Inflammatory macrophage treated with lipopolysaccharide for 1 hour (primary cell): ENCODE measurements at regions not wholly inside any gene's neighbourhood (a gene's known extent, or its start where the extent isn't known, plus 50 kb on each side); places are given as distances from the start of the nearest gene placed in this dataset.
"Not testable (repeated sequence)": the region's sequence is repeated elsewhere in the genome, so short reads cannot be mapped to it uniquely, and the experiment has no call there.

ENCODE experiments used
- DNase-seq, 2 donors: peaks; one replicate each; pipeline ENCODE4 v3.0.0-alpha.2; 2020 to 2022

DNA sequence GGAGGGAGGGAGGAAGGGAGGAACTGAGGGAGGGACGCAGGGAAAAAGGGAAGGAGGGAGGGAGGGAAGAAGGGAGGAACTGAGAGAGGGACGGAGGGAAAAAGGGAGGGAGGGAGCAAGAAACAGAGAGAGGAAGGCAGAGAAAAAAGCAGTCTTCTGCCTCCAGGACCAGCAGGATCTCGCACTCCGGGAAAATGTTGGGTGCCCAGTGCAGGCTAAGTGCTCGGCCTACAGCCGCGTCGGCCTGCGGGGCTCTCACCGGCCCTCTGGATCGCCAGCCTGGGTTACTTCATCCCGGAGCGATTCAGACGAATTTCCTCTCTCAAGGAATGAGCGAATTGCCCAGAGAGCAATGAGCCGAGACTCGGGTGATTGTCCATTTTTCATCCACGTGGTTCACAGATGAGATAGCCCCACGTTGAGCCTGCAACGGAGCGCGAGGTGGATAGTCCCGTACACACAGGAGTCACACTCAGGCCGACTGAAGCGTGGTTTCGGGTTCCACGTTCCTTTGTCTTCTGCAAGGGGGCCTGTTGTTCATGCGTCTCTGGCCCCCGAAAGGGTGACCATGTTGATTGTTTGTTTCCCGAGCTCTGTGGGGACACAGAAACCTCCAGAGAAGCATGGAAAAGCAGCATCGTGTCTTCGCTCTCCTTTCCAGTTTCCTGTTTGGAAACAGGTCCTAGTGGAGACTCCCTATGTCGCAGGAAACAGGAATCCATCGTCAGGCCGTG lies 1937.1 kb upstream of the DEFB115 start:
- DNase-seq = not testable (repeated sequence)

DNA sequence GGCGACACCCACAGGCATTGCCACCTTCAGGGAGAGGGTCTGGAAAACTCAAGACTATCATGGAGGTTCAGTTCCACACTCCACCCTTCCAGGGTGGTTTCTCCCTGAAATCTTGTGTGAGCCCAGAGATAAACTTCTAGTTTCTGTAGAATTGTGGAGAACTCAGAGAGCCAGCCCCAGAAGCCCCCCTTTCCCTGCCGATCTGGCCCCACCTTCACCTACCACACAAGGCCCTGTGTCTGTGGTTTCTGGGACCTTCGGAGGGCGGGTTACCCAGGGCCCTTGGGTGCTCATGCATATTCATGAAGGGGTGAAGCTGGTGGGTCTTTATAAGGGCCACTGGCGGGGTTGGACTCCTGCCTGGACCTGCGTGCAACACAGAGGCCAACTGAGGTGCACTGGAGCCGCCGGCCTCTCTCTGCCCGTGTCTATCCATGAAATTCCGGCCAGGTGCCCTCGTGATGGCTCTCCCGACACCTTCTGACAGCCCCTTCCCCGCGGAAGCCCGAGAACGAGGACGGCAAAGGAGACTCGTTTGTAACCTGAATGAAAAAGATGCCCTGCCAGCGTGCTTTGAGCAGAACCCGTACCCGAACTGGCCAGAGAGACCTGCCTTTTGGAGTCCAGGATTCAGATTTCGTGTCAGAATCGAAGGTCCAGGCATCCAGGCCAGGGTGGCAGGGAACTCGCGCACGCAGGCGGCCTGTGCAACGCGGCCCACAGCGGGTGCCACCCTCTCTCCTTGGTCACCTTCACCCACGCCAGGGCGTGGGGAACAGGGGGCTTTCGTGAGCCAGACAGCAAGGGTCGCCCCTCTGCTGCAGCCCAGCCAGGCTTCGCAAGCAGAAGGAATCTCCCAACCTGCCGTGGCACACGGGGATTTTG lies 1933.6 kb upstream of the DEFB115 start:
- not testable (repeated sequence) for DNase-seq

DNA sequence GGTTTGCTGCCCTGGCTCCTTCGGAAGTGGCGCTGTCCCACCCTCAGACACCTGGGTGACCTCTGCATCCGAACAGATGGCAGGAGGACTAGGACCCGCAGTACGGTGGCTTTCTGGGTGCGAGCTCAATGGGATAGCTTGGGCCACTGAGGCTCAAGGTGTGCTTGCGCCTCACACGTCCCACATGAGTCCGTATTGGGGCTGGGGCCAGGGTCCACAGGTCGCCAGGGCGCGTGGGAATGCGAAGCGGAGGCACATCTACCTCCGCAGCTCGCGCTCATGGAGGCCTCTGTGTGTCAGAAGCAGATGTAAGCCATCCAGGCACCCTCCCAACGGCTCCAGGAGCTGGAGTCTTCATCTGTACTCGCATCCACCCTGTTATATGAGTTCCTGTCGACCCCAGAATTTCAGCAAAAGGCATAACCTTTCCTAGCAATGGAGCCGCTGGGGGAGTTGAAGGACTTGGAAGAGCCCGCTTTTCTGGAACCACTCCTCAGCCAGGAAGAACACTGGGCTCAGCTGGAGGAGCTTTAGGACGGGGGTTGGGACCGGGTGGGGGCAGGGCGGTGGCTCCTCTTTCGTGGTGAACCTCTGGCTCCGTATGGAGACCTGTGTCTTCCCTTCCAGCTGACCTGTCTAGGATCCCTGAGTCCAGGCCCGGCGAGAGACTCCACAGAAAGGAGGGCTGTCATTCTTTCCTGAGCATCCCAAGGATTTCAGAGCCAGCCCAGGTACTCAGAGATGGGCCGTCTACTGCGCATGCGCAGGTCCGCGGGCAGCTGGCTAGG lies 1932.8 kb upstream of the DEFB115 start:
- DNase-seq = not testable (repeated sequence)

DNA sequence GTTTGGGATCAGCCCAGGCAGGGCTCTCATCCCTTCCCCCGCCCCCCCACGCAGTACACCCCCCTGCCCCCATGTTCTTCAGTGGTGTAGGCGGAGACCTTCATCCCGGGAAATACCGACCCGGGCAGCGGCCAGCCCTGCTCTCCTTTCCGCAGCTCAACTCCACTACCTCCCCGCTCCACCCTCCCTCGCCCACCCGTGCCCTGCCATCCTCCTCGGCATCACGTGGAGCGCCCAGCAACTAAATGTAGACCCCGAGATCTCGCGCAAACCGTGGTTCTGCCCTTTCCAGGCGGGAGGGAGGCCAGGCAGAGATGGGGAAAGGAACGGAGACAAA lies 1932.2 kb upstream of the DEFB115 start:
- no peak for DNase-seq

DNA sequence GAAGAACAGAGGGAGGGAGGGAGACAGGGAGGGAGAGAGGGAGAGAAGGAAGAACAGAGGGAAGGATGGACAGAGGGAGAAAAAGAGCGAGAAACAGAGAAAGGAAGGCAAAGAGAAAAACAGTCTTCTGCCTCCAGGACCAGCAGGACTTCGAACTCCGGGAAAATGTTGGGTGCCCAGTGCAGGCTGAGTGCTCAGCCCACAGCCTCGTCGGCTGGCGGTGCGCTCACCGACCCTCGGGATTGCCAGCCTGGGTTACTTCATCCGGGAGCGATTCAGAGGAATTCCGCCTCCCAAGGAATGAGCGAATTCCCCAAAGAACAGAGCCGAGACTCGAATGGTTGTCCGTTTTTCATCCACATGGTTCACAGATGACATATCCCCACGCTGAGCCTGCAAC lies 1931.7 kb upstream of the DEFB115 start:
- DNase-seq = not testable (repeated sequence)

DNA sequence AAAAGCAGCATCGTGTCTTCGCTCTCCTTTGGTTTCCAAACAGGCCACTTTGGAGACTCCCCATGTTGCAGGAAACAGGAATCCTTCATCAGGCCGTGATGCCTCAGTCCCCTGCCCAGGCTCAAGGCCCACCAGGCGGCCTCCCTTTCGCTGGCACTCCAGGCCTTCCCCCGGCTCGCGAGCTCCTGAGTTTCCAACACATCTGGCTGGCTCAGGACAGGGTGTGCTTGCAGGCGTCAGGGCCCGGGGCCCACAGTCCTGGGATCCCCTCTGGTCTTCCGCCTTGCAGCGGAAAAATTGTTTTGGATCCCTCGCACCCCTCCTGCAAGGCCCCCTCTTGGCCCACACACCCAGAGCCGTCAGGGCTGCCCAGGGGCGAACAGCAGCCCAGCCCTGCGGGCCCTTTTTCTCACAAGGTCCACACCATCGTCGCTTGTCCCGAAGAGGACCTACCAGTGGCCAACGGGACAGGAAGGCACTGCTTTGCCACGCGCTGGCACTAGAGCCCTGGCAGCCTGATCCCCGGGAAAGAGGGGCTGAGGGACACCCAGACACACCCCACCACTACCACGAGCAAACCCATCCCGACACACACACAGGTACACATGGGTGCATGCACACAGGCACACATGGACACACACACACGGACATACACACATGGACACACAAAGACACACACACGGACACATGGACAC lies 1930.9 kb upstream of the DEFB115 start:
- no peak for DNase-seq

DNA sequence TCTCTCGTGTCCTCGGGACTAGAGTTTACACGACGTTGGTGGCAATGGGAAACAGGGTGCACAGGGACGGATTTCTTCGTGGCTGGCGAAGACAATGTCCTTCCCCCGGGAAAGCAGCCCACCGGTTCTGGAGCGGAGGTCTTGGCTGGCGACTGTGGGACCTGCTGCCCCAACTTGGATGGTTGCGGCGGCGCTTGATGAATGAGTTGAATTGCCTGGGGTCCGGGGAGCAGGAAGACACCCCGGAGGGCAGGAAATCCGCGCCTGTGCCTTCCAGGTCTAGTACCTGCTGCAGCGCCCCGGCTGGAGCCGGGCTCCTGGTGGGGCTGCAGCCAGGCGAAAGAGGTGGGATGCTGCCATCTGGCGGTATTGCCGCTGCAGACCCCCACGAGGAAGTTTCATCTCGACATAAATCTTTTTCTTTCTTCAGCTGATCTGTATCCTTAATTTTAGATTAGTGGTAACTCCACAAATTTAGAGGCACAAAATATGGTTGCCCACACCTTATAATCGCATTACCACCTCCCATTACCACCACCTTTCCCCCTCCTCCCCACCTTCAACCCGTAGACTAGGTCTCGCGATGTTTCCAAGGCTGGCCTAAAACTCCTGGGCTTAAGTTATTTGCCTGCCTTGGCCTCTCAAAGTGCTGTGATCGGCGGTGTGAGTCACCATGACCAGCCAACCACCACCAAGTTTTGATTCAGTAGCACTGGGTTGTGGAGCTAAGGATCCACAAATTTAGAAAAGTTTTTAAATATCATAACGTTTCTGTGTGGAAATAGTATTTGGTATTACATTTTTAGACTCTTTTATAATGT lies 1929.7 kb upstream of the DEFB115 start:
- not testable (repeated sequence) for DNase-seq

DNA sequence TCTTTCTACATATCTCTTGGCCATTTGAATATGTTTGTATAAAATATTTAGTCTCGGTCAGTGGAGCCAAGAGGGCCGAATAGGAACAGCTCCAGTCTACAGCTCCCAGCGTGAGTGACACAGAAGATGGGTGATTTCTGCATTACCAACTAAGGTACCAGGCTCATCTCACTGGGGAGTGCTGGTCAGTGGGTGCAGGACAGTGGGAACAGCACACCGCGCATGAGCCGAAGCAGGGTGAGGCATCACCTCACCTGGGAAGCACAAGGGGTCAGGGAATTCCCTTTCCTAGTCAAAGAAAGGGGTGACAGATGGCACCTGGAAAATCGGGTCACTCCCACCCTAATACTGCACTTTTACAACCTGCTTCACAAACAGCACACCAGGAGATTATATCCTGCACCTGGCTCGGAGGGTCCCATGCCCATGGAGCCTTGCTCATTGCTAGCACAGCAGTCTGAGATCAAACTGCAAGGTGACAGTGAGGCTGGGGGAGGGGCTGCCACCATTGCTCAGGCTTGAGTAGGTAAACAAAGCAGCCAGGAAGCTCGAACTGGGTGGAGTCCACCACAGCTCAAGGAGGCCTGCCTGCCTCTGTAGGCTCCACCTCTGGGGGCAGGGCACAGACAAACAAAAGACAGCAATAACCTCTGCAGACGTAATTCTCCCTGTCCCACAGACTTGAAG lies 1926.9 kb upstream of the DEFB115 start:
- DNase-seq = not testable (repeated sequence)

DNA sequence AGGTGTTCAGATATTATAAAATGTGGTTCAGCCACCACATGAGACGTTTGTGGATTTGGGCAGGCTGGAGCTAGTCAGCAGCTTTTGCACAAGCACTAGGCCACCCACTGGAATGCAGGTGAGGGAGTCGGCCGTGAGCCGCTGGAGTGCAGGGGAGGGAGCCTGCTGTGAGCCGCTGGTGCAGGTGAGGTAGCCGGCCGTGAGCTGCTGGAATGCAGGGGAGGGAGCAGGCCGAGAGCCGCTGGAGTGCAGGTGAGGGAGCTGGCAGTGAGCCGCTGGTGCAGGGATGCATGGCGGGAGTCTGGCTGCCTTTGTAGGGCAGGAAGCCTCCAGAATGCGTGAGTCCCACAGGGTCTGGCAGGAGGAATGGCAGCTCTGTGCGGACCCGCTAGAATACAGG lies 1907.6 kb upstream of the DEFB115 start:
- DNase-seq = no peak

DNA sequence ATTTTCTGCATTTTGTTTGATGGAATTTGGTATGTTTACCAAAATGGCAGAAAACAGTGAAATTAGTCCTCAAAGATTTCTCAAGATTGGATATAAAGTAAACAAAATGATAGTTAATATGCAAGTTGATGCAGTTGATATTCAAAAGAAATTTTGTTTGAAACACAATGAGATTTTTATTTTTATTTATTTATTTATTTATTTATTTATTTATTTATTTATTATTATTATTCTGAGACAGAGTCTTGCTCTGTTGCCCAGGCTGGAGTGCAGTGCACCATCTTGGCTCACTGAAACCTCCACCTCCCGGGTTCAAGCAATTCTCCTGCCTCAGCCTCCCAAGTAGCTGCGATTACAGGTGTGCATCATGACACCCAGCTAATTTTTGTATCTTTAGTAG lies 1881.5 kb upstream of the DEFB115 start:
- DNase-seq = not testable (repeated sequence)

DNA sequence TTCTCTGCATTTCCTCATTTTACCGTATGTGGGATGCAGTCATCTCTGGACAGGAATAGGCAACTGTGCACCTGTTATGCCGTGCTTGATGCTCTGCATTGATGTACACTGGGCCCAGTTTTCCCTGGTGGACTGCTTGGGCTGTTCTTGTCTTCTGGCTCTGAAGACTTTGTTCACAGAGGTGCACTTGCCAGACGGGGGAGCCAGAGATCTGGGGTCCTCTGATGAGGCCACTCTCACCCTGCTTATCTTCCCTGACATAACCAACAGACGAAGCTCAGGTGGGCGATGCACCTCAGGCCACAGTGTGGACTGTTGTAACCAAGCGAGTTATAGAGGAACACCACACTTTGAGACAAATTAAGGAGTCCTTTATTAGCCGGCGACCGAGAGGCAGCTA lies 1864.6 kb upstream of the DEFB115 start:
- DNase-seq = not testable (repeated sequence)

DNA sequence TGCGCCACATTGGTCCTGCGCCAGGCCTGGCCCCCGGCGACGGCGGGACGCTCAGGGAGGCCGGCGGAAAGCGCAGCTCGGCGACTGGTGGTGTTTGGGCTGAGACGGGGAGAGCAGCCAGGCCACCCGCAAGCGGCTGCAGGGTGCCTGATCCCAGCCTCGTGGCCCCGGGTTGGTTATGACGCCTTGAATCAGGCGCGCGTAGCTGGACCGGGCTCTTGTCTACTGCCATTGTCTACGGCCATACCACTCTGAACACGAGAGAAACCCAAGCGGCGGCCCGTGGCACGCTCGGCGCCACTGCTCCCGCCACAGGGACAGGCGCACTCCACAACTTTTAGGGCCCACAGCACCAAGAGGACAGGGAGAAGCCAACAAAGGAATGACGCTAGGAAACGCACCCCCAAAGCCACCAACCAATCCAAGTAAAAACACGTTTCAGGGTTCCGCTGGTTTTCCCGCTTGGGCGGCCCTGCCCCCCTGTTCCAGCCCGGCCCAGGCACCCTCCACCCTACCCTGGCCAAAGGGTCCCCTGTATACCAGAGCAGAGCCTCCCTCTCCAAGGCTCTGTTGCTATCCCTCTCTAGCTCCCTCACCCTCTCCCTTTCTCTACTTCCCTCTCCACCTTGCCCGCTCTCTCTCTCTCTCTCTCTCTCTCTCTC lies 1849.3 kb upstream of the DEFB115 start:
- no peak for DNase-seq

DNA sequence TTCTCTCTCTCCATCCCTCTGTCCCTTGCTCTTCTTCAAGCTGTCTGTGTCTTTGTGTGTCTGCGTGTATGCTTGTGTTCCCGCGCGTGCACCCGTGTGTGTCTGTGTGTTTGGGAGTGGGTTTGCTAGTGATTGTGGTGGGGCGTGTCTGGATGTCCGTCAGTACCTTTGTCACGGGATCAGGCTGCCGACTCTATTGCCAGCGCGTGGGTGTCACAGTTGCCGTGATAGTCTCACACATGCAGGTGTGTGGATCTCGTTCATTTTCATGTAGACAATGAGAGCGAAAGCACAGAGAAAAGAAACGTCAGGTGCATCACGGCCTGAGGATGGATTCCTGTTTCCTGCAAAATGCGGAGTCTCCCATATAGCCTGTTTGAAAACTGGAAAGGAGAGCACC lies 1848.8 kb upstream of the DEFB115 start:
- DNase-seq = not testable (repeated sequence)

DNA sequence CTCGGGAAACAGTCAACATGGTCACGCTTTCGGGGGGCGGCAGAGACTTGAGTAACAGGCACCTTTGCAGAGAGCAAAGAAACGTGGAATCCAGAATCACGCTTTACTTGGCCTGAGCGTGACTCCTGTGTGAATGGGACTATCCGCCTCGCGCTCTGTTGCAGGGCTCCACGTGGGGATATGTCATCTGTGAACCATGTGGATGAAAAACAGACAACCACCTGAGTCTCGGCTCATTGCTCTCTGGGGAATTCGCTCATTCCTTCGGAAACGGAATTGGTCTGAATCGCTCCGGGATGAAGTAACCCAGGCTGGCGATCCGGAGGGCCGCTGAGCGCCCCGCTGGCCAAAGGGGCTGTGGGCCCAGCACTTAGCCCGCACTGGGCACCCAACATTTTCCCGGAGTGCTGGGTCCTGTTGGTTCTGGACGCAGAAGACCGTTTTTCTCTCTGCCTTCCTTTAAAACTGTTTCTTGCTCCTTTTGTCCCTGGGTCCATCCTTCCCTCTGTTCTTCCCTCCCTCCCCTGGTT lies 1848.2 kb upstream of the DEFB115 start:
- not testable (repeated sequence) for DNase-seq

DNA sequence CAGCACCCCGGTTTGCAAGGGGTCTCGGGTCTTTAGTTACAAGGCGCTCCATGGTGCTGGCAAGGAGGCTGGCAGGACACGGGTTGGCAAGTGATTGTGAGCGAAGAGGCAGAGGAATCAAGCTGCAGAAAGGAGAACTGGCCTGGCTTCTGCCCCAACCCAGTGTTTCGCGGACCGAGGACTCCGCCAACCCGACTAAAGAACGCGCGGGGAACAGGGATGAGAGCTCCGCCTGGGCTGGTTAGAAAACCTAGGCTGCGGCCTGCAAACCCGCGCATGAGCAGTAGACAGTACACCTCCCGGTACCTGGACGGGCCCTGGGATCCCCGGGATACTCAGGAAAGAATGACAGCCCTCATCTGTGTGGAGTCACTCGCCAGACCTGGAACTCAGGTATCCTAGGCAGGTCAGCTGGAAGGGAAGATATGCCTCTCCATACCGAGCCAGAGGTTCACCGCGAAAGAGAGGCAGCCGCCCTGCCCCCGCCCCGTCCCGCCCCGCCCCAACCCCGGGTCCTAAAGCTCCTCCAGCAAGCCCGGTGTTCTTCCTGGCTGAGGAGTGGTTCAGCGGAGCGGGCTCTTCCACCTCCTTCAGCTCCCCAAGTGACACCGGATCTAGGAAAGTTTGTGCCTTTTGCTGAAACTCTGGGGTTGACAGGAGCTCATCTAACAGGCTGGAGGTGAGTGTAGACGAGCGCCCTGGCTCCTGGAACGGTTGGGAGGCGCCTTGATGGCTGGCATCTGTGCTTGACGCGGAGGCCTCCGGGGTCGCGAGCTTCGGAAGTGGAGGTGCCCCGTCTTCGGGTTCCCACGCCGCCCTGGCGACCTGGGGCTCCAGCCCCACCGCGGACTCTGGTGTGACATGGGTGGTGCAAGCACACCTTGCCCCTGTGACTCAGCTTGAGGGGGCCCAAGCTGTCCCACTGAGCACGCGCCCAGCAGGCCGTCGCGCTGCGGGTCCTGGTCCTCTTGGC lies 1847.3 kb upstream of the DEFB115 start:
- DNase-seq = no peak

DNA sequence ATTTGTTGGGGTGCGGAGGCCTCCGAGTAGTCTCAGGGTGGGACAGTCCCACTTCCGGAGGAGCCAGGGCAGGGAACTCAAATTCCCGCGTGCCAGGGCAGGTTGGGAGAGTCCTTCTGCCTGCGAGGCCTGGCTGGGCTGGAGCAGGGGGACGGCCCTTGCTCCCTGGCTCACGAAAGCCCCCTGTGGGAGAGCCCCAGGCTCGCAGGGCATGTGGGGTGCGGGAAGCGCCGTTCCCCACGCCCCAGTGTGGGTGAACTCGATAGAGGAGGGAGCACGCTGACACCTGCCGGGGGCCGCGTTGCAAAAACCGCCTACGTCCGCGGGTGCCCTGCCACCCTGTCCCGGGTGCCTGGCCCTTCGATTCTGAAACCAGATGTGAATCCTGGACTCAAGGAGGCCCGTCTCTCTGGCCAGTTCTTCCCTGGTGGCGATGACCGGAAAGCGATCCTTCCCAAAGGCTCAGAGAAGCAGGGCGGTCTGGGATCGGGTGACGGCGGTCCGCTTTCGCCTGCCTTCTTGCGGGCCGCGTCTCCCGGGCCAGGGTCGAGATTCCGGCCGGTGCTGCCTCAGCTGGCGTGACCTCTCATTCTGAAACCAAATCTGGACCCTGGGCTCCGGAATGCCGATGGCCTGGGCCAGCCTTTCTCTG lies 1846.5 kb upstream of the DEFB115 start:
- no peak for DNase-seq

DNA sequence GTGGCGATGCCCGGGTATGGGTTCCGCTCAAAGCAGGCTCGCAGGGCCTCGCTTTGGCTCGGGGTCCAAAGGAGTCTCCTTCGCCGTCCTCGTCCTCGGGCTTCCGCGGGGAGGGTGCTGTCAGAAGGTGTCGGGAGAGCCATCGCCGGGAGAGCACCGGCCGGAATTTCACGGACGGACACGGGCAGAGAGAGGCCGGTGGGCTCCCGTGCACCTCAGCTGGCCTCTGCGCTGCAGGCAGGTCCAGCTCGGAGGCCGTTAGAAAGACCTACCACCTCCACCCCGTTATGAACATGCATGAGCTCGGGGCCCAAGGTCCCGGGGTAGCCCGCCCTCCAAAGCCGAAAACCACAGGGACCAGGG lies 1846.0 kb upstream of the DEFB115 start:
- not testable (repeated sequence) for DNase-seq

DNA sequence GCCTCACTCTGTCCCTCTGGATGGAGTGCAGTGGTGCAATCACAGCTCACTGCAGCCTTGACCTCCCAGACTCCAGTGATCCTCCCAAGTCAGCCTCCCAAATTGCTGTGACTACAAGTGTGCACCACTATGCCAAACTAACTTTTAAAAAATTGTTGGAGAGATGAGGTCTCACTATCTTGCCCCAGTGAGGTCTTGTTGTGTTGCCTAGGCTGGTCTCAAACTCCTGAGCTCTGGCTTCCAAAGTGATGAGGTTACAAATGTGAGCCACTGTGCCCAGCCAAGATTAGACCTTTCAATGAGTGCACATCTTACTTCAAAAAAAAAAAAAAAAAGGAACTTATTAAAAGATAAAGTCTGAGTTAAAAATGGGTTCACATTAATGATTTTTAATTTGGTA lies 1838.1 kb upstream of the DEFB115 start:
- no peak for DNase-seq
